H1 (cell line): ENCODE measurements at regions not wholly inside any gene's neighbourhood (a gene's known extent, or its start where the extent isn't known, plus 50 kb on each side); places are given as distances from the start of the nearest gene placed in this dataset.

ENCODE experiments used
- CEBPB ChIP-seq: IDR thresholded peaks from 2 replicates; pipeline ENCODE4 v1.6.1; 2012; ENCODE audit warnings: low read depth, low read length
- CHD2 ChIP-seq: IDR thresholded peaks from 2 replicates; pipeline ENCODE4 v1.6.1; 2012; ENCODE audit warnings: low read length, improper control_type of control experiment
- EZH2 ChIP-seq: fragments of 200-600 bp; sonication (generic); IDR thresholded peaks from 2 replicates; pipeline ENCODE4 v1.7.1; 2012; ENCODE audit warnings: low read depth, mild to moderate bottlenecking, moderate library complexity, low read length, inconsistent platforms; ENCODE audit not compliant: severe bottlenecking
- POLR2A ChIP-seq, 2 experiments: IDR thresholded peaks; 1 replicate in 1 of 2; 2 replicates in 1 of 2; pipeline ENCODE4 v1.6.1; 2011; ENCODE audit warnings: low read depth in 2 of 2, low read length in 2 of 2, mild to moderate bottlenecking in 2 of 2; ENCODE audit errors: control extremely low read depth in 1 of 2
- POLR2AphosphoS5 ChIP-seq: IDR thresholded peaks from 2 replicates; pipeline ENCODE4 v1.6.1; 2011; ENCODE audit warnings: low read depth, low read length
- RFX5 ChIP-seq: IDR thresholded peaks from 2 replicates; pipeline ENCODE4 v1.6.1; 2011; ENCODE audit warnings: low read depth, low read length, improper control_type of control experiment, borderline replicate concordance
- SIRT6 ChIP-seq: IDR thresholded peaks from one replicate; pipeline ENCODE4 v1.7.1; 2012; ENCODE audit warnings: low read length, inconsistent platforms
- TF ChIP-seq, protein P1 (sequence below), 3 experiments: IDR thresholded peaks; 1 replicate in 2 of 3; 2 replicates in 1 of 3; pipeline versions ENCODE4 v1.5.1 to v1.6.1; 2011; ENCODE audit warnings: low read length in 3 of 3, mild to moderate bottlenecking in 3 of 3, inconsistent platforms in 2 of 3, low read depth in 1 of 3, moderate library complexity in 1 of 3; ENCODE audit not compliant: insufficient read depth in 1 of 3; ENCODE audit errors: control extremely low read depth in 1 of 3
- TF ChIP-seq, protein P2 (sequence below): IDR thresholded peaks from 2 replicates; pipeline ENCODE4 v1.6.1; 2011; ENCODE audit warnings: low read depth, mild to moderate bottlenecking, low read length; ENCODE audit not compliant: insufficient read depth

DNA sequence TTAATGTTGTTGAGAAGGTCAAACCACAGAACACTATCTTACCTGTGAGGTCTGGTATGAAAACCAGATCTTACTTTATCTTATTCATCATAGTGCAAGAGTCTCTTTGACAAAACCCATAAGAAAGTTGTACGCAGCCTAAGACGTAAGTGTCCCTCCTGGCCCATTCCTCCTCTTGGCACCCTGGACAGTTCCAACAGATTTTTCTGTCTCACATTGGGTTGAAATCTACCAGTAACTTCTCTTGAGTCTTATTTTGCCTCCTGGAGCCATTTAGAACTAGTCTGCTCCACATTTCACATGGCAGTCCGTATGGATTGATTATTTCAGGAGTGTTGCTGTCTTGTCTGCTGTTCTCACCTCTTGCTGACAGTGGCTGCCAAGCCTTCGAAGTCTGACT is 498.4 kb downstream of the PDCD6IP start:
- TF ChIP-seq SIRT6 = no peak
- TF ChIP-seq CHD2 = no peak
- TF ChIP-seq, protein P1, sequence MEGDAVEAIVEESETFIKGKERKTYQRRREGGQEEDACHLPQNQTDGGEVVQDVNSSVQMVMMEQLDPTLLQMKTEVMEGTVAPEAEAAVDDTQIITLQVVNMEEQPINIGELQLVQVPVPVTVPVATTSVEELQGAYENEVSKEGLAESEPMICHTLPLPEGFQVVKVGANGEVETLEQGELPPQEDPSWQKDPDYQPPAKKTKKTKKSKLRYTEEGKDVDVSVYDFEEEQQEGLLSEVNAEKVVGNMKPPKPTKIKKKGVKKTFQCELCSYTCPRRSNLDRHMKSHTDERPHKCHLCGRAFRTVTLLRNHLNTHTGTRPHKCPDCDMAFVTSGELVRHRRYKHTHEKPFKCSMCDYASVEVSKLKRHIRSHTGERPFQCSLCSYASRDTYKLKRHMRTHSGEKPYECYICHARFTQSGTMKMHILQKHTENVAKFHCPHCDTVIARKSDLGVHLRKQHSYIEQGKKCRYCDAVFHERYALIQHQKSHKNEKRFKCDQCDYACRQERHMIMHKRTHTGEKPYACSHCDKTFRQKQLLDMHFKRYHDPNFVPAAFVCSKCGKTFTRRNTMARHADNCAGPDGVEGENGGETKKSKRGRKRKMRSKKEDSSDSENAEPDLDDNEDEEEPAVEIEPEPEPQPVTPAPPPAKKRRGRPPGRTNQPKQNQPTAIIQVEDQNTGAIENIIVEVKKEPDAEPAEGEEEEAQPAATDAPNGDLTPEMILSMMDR (IDR thresholded peaks at IDR 0.05; ENCODE audit: control extremely low read depth in 1 of 3, insufficient read depth in 1 of 3, low read depth in 1 of 3, low read length in 3 of 3) = no peak
- TF ChIP-seq POLR2AphosphoS5 = no peak
- TF ChIP-seq CEBPB = no peak
- TF ChIP-seq EZH2 = no peak
- TF ChIP-seq RFX5 = no peak
- TF ChIP-seq, protein P2, sequence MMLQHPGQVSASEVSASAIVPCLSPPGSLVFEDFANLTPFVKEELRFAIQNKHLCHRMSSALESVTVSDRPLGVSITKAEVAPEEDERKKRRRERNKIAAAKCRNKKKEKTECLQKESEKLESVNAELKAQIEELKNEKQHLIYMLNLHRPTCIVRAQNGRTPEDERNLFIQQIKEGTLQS = no peak
- no peak for TF ChIP-seq POLR2A (IDR thresholded peaks at IDR 0.05; ENCODE audit: control extremely low read depth in 1 of 2, low read depth in 2 of 2, low read length in 2 of 2)
